ENCODE measurements at regions not wholly inside any gene's neighbourhood (a gene's known extent, or its start where the extent isn't known, plus 50 kb on each side); places are given as distances from the start of the nearest gene placed in this dataset.

DNA sequence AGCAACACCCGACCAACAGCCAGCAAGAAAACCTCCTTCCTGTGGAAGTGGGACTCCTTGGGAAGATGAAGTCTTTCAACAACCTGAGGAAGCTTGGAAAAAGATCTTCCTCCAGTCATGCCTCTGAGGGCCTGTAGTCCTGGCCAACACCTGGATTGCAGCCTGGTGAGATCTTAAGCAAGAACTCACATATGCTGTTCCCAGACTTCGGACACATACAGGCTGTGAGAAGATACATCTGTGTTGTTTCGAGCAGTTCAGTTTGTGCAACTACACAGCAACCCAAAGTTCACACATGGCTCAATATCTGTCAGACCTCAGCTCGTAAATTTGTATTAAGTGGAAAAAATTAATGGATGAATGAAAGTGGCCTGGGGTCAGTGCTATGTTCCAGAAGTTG, 65.1 kb upstream of the UBAC2 start:
- no peak for DNase-seq (ENCODE audit: low read depth in 6 of 9, low spot score in 9 of 9)
- 96% methylated on average over 4 of the region's 4 CpGs for WGBS
- Histone ChIP-seq H3K9me3 (ENCODE audit: control insufficient read depth in 2 of 2, insufficient read depth in 1 of 2, low read length in 1 of 2) (no peaks in the 10 kb centered on the region), H3K4me3 (ENCODE audit: low read length in 2 of 2) (no peak overlapping the region), H3K27me3 (ENCODE audit: control insufficient read depth in 2 of 2, insufficient read depth in 1 of 2, low read length in 1 of 2) (peaks cover 0 to 6% of the 10 kb centered on the region in 2 donors), H3K36me3 (ENCODE audit: control insufficient read depth in 2 of 2, insufficient read depth in 2 of 2, low read length in 1 of 2) (no peaks in the 10 kb centered on the region), H3K4me1 (ENCODE audit: control insufficient read depth in 2 of 2, insufficient read depth in 2 of 2, low read length in 2 of 2) (no peaks in the 10 kb centered on the region), H3K27ac (ENCODE audit: low read depth in 1 of 2, low read length in 1 of 2) (no peak overlapping the region)

GRCh38 chr13:99136427-99136954, 64.2 kb upstream of the UBAC2 start:
- no peak overlapping the region for H3K4me3 ChIP-seq (ENCODE audit: low read length in 2 of 2)
- 88% methylated on average over 8 of the region's 8 CpGs for WGBS
- H3K9me3 ChIP-seq (ENCODE audit: control insufficient read depth in 2 of 2, insufficient read depth in 1 of 2, low read length in 1 of 2): no peaks in the 10 kb centered on the region
- H3K4me1 ChIP-seq (ENCODE audit: control insufficient read depth in 2 of 2, insufficient read depth in 2 of 2, low read length in 2 of 2): no peaks in the 10 kb centered on the region
- H3K36me3 ChIP-seq (ENCODE audit: control insufficient read depth in 2 of 2, insufficient read depth in 2 of 2, low read length in 1 of 2): no peaks in the 10 kb centered on the region
- H3K27ac ChIP-seq (ENCODE audit: low read depth in 1 of 2, low read length in 1 of 2): no peak overlapping the region
- DNase-seq (ENCODE audit: low read depth in 6 of 9, low spot score in 9 of 9): no peak
- H3K27me3 ChIP-seq (ENCODE audit: control insufficient read depth in 2 of 2, insufficient read depth in 1 of 2, low read length in 1 of 2): peaks cover 0 to 6% of the 10 kb centered on the region in 2 donors

DNA sequence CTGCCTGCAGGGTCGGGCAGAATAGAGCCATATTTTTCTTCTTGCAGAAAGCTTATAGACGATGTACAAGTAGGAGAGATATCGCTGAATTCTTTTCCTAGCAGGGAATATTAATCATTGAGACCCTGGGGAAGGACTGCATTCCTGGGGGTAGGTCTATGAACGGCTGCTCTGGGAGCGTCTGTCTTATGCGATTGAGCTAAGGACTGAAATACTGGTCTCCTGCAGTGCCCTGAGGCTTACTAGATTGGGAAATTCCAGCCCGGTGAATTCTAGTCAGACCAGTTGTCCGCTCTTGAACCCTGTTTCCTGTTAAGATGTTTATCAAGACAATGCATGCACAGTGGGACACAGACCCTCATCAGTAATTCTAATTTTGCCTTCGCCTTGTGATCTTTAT, 59.8 kb upstream of the UBAC2 start:
- no peaks in the 10 kb centered on the region for H3K36me3 ChIP-seq (ENCODE audit: control insufficient read depth in 2 of 2, insufficient read depth in 2 of 2, low read length in 1 of 2)
- H3K4me1 ChIP-seq (ENCODE audit: control insufficient read depth in 2 of 2, insufficient read depth in 2 of 2, low read length in 2 of 2): no peaks in the 10 kb centered on the region
- WGBS: 95% methylated on average over 9 of the region's 9 CpGs
- no peak for DNase-seq (ENCODE audit: low read depth in 6 of 9, low spot score in 9 of 9)
- no peak overlapping the region for H3K27ac ChIP-seq (ENCODE audit: low read depth in 1 of 2, low read length in 1 of 2)
- peaks cover 2 to 7% of the 10 kb centered on the region in 2 donors for H3K27me3 ChIP-seq (ENCODE audit: control insufficient read depth in 2 of 2, insufficient read depth in 1 of 2, low read length in 1 of 2)
- no peak overlapping the region for H3K4me3 ChIP-seq (ENCODE audit: low read length in 2 of 2)
- no peaks in the 10 kb centered on the region for H3K9me3 ChIP-seq (ENCODE audit: control insufficient read depth in 2 of 2, insufficient read depth in 1 of 2, low read length in 1 of 2)

DNA sequence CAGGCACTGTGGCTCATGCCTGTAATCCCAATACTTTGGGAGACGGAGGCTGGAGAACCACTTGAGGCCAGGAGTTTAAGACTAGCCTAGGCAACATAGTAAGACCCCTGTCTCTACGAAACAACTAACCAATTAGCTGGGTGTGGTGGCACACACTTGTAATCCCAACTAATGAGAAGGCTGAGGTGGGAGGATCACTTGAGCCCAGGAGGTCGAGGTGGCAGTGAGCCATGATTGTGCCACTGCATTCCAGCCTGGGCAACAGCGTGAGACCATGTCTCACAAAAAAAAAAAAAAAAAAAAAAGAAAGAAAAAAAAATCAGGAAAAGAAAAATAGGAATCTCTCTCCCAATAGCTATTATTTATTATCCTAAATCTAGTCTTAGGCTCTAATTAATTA, 56.8 kb upstream of the UBAC2 start:
- peaks cover 2 to 5% of the 10 kb centered on the region in 2 donors for H3K27me3 ChIP-seq (ENCODE audit: control insufficient read depth in 2 of 2, insufficient read depth in 1 of 2, low read length in 1 of 2)

DNA sequence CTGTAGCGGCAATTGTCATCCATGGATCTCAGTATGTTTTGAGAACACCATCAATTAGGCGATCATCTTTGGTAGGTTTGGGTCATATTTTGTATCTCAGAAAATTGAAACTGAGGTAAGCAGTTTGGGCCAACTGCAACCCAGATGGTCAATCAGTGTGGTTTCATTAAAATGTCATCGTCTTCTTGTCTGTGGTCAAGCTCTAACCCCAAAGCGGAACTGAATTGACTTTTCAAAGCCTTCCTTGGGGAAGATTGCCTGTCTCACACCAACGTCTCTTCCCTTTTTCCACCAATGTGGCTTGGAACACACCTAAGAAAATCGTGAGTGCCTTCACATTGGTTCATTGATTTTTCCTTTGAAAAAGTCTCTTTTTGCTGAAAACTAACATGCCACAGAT, 56.3 kb upstream of the UBAC2 start:
- 37% methylated on average over 6 of the region's 6 CpGs for WGBS
- H3K4me3 ChIP-seq (ENCODE audit: low read length in 2 of 2): no peak overlapping the region
- H3K4me1 ChIP-seq (ENCODE audit: control insufficient read depth in 2 of 2, insufficient read depth in 2 of 2, low read length in 2 of 2): no peaks in the 10 kb centered on the region
- H3K27me3 ChIP-seq (ENCODE audit: control insufficient read depth in 2 of 2, insufficient read depth in 1 of 2, low read length in 1 of 2): peaks cover 2 to 5% of the 10 kb centered on the region in 2 donors
- no peak overlapping the region for H3K27ac ChIP-seq (ENCODE audit: low read depth in 1 of 2, low read length in 1 of 2)
- no peak for DNase-seq (ENCODE audit: low read depth in 6 of 9, low spot score in 9 of 9)
- H3K9me3 ChIP-seq (ENCODE audit: control insufficient read depth in 2 of 2, insufficient read depth in 1 of 2, low read length in 1 of 2): no peaks in the 10 kb centered on the region
- H3K36me3 ChIP-seq (ENCODE audit: control insufficient read depth in 2 of 2, insufficient read depth in 2 of 2, low read length in 1 of 2): no peaks in the 10 kb centered on the region

More for the DNA sequence above, 56.8 kb upstream of the UBAC2 start:
- Histone ChIP-seq H3K36me3 (ENCODE audit: control insufficient read depth in 2 of 2, insufficient read depth in 2 of 2, low read length in 1 of 2) (no peaks in the 10 kb centered on the region), H3K27ac (ENCODE audit: low read depth in 1 of 2, low read length in 1 of 2) (no peak overlapping the region), H3K4me1 (ENCODE audit: control insufficient read depth in 2 of 2, insufficient read depth in 2 of 2, low read length in 2 of 2) (no peaks in the 10 kb centered on the region), H3K9me3 (ENCODE audit: control insufficient read depth in 2 of 2, insufficient read depth in 1 of 2, low read length in 1 of 2) (no peaks in the 10 kb centered on the region), H3K4me3 (ENCODE audit: low read length in 2 of 2) (no peak overlapping the region)
- 96% methylated on average over 4 of the region's 4 CpGs for WGBS
- DNase-seq (ENCODE audit: low read depth in 6 of 9, low spot score in 9 of 9): no peak

GRCh38 chr13:99145461-99145860, 55.2 kb upstream of the UBAC2 start:
- Histone ChIP-seq H3K27me3 (ENCODE audit: control insufficient read depth in 2 of 2, insufficient read depth in 1 of 2, low read length in 1 of 2) (peaks cover 2 to 7% of the 10 kb centered on the region in 2 donors), H3K4me1 (ENCODE audit: control insufficient read depth in 2 of 2, insufficient read depth in 2 of 2, low read length in 2 of 2) (no peaks in the 10 kb centered on the region), H3K27ac (ENCODE audit: low read depth in 1 of 2, low read length in 1 of 2) (no peak overlapping the region), H3K9me3 (ENCODE audit: control insufficient read depth in 2 of 2, insufficient read depth in 1 of 2, low read length in 1 of 2) (no peaks in the 10 kb centered on the region), H3K36me3 (ENCODE audit: control insufficient read depth in 2 of 2, insufficient read depth in 2 of 2, low read length in 1 of 2) (no peaks in the 10 kb centered on the region), H3K4me3 (ENCODE audit: low read length in 2 of 2) (no peak overlapping the region)
- no peak for DNase-seq (ENCODE audit: low read depth in 6 of 9, low spot score in 9 of 9)
- WGBS: 71% methylated on average over 4 of the region's 4 CpGs

DNA sequence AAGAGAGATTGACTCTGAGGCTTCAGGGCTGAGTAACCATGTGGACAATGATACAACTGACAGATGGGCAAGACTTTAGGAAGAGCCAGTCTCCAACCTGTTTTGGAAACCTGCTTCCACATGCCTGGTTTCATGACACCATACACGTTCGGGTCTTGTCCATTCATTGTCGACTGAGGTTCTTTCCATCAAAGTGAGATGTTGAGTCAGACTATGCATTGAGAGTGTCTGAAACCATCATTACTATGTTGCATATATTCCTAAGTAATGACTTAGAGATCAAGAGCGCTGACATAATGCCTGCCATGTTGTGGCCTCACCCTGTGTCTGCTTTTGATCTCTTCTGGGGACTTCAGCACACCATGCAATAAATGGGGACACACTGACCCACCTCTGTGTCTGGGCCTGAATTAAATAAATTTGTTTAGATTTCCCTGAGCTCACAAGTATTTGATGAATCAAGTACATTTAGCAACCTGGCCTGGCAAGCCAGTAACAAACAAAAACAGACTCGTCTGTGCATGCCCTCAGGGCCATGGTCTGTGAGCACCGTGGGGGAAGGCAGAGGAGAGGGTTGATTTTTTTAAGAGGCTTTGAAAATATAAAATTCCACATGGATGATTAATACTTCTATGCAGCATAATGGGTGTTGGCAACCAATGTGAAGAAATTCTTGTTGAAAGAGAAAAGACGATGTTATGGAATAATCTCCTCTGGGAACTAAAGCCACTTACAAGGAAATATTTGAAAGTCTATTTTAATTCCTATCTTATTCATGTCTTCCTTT, 49.9 kb upstream of the UBAC2 start:
- H3K36me3 ChIP-seq (ENCODE audit: control insufficient read depth in 2 of 2, insufficient read depth in 2 of 2, low read length in 1 of 2): no peaks in the 10 kb centered on the region
- no peak overlapping the region for H3K27ac ChIP-seq (ENCODE audit: low read depth in 1 of 2, low read length in 1 of 2)
- WGBS: 80% methylated on average over 7 of the region's 7 CpGs
- no peaks in the 10 kb centered on the region for H3K4me1 ChIP-seq (ENCODE audit: control insufficient read depth in 2 of 2, insufficient read depth in 2 of 2, low read length in 2 of 2)
- no peak overlapping the region for H3K4me3 ChIP-seq (ENCODE audit: low read length in 2 of 2)
- peaks cover 0 to 4% of the 10 kb centered on the region in 2 donors for H3K27me3 ChIP-seq (ENCODE audit: control insufficient read depth in 2 of 2, insufficient read depth in 1 of 2, low read length in 1 of 2)
- H3K9me3 ChIP-seq (ENCODE audit: control insufficient read depth in 2 of 2, insufficient read depth in 1 of 2, low read length in 1 of 2): no peaks in the 10 kb centered on the region
- DNase-seq (ENCODE audit: low read depth in 6 of 9, low spot score in 9 of 9): no peak

Measured in thymus (tissue), 11 donors.